HG03457 (cell line): ENCODE measurements at regions not wholly inside any gene's neighbourhood (a gene's known extent, or its start where the extent isn't known, plus 50 kb on each side); places are given as distances from the start of the nearest gene placed in this dataset.
"Not testable (repeated sequence)": the region's sequence is repeated elsewhere in the genome, so short reads cannot be mapped to it uniquely, and the experiment has no call there.

Experiments used
- ATAC-seq: cut with Tn5 transposase; IDR thresholded peaks from one replicate; pipeline ENCODE4 v1.9.1; 2021; ENCODE audit warnings: moderate number of reproducible peaks; ENCODE audit not compliant: unreplicated experiment

- ATAC-seq = no peak
These were observed 1102.1 kb upstream of the LCORL start for GRCh38 chr4:19123681-19124080.

GRCh38 chr4:19119904-19120560 lies 1098.5 kb upstream of the LCORL start:
- ATAC-seq = no peak

GRCh38 chr4:19117022-19117421 lies 1095.5 kb upstream of the LCORL start:
- ATAC-seq = no peak

GRCh38 chr4:19104176-19104575 lies 1082.6 kb upstream of the LCORL start:
- no peak for ATAC-seq

GRCh38 chr4:19095491-19096046 lies 1074.0 kb upstream of the LCORL start:
- no peak for ATAC-seq

- no peak for ATAC-seq
These were observed 1072.4 kb upstream of the LCORL start for GRCh38 chr4:19093951-19094350.

- ATAC-seq = no peak
These were observed 1071.2 kb upstream of the LCORL start for GRCh38 chr4:19092797-19093196.

GRCh38 chr4:19074036-19074435 lies 1052.5 kb upstream of the LCORL start:
- no peak for ATAC-seq

GRCh38 chr4:19063662-19064061 lies 1042.1 kb upstream of the LCORL start:
- no peak for ATAC-seq

- no peak for ATAC-seq
These were observed 1033.4 kb upstream of the LCORL start for GRCh38 chr4:19054916-19055315.

GRCh38 chr4:19051831-19052230 lies 1030.3 kb upstream of the LCORL start:
- no peak for ATAC-seq

GRCh38 chr4:19047279-19047880 lies 1025.8 kb upstream of the LCORL start:
- ATAC-seq = no peak

- ATAC-seq = no peak
These were observed 1018.3 kb upstream of the LCORL start for GRCh38 chr4:19039816-19040215.

- ATAC-seq = no peak
These were observed 1016.7 kb upstream of the LCORL start for GRCh38 chr4:19038231-19038630.

GRCh38 chr4:19033816-19034733 lies 1012.5 kb upstream of the LCORL start:
- ATAC-seq = no peak

GRCh38 chr4:19030536-19030935 lies 1009.0 kb upstream of the LCORL start:
- no peak for ATAC-seq

GRCh38 chr4:19030048-19030447 lies 1008.5 kb upstream of the LCORL start:
- ATAC-seq = no peak

- no peak for ATAC-seq
These were observed 1004.7 kb upstream of the LCORL start for GRCh38 chr4:19026281-19026680.

- ATAC-seq = no peak
These were observed 1003.5 kb upstream of the LCORL start for GRCh38 chr4:19025031-19025430.

GRCh38 chr4:19024047-19024446 lies 1002.5 kb upstream of the LCORL start:
- ATAC-seq = no peak

- ATAC-seq = no peak
These were observed 1000.1 kb upstream of the LCORL start for GRCh38 chr4:19021617-19022016.

- ATAC-seq = not testable (repeated sequence)
These were observed 995.0 kb upstream of the LCORL start for GRCh38 chr4:19016550-19016949.
